Testis (tissue), 2 donors: ENCODE measurements at regions not wholly inside any gene's neighbourhood (a gene's known extent, or its start where the extent isn't known, plus 50 kb on each side); places are given as distances from the start of the nearest gene placed in this dataset.
"Not testable (repeated sequence)": the region's sequence is repeated elsewhere in the genome, so short reads cannot be mapped to it uniquely, and the experiment has no call there.

Experiments
- DNase-seq: peaks from one replicate; pipeline ENCODE4 v3.0.0-alpha.2; 2019
- H3K27ac ChIP-seq, 2 donors: fragments of 200-600 bp; sonication (generic); one replicate each; pipeline ENCODE4 v1.5.1; 2019
- H3K27me3 ChIP-seq: fragments of 200-600 bp; sonication (generic); one replicate; pipeline ENCODE4 v1.5.1; 2019
- H3K36me3 ChIP-seq: fragments of 200-600 bp; sonication (generic); one replicate; pipeline ENCODE4 v1.5.1; 2017; ENCODE audit warnings: low read depth; ENCODE audit errors: missing control alignments
- H3K4me1 ChIP-seq: fragments of 200-600 bp; sonication (generic); one replicate; pipeline ENCODE4 v1.5.1; 2019
- H3K4me3 ChIP-seq, 2 donors: fragments of 200-600 bp; sonication (generic); one replicate each; pipeline ENCODE4 v1.5.1; 2017 to 2019
- H3K9me3 ChIP-seq: fragments of 200-600 bp; sonication (generic); one replicate; pipeline ENCODE4 v1.5.1; 2017
- CTCF ChIP-seq, 3 experiments: fragments of 450-650 bp in 2 of 3; fragments of 200-600 bp in 1 of 3; sonication (generic) in 1 of 3; IDR thresholded peaks; one replicate each; pipeline ENCODE4 v1.5.1; 2016 to 2019; ENCODE audit warnings: antibody characterized with exemption in 3 of 3, mild to moderate bottlenecking in 2 of 3, moderate library complexity in 1 of 3
- POLR2A ChIP-seq: fragments of 450-650 bp; IDR thresholded peaks from one replicate; pipeline ENCODE4 v1.6.1; 2017; ENCODE audit warnings: antibody characterized with exemption, mild to moderate bottlenecking, moderate library complexity
- WGBS, 2 donors: methylation state at CpG; one replicate each; pipeline ENCODE4 v1.1.5; 2018; 5-methylcytosine and 5-hydroxymethylcytosine counted together
- intact Hi-C: fragments of 100-400 bp; cut with DNase I; formaldehyde crosslinking; loops from one replicate; pipeline ENCODE4 v1.15.1; 2023; ENCODE audit warnings: low total_unique reads

- Histone ChIP-seq H3K27me3 (no peaks in the 10 kb centered on the region), H3K27ac (no peak overlapping the region), H3K4me3 (no peak overlapping the region), H3K9me3 (no peaks in the 10 kb centered on the region), H3K4me1 (no peaks in the 10 kb centered on the region), H3K36me3 (no peaks in the 10 kb centered on the region)
- no peak for TF ChIP-seq CTCF (IDR thresholded peaks at IDR 0.05)
- TF ChIP-seq POLR2A: no peak
- DNase-seq: no peak
- intact Hi-C loops: no loop called here
- 69 to 70% methylated on average over 4 of the region's 4 CpGs for WGBS, 2 donors
These were observed 206.6 kb downstream of the PRELID2 start for GRCh38 chr5:145628525-145628924.

- Histone ChIP-seq H3K36me3 (no peaks in the 10 kb centered on the region), H3K27ac (no peak overlapping the region), H3K27me3 (no peaks in the 10 kb centered on the region), H3K4me1 (no peaks in the 10 kb centered on the region), H3K4me3 (no peak overlapping the region), H3K9me3 (no peaks in the 10 kb centered on the region)
- intact Hi-C loops: no loop called here
- TF ChIP-seq CTCF (IDR thresholded peaks at IDR 0.05) (no peak), POLR2A (no peak)
- WGBS, 2 donors: 90 to 96% methylated on average over 1 of the region's 1 CpG
- DNase-seq: no peak
These were observed 215.3 kb downstream of the PRELID2 start for GRCh38 chr5:145619806-145620310.

GRCh38 chr5:145616739-145617138 lies 218.4 kb downstream of the PRELID2 start:
- H3K9me3 ChIP-seq, intact Hi-C loops, DNase-seq, H3K36me3 ChIP-seq, H3K4me1 ChIP-seq, H3K4me3 ChIP-seq, H3K27me3 ChIP-seq, H3K27ac ChIP-seq: not testable (repeated sequence)
- 84 to 90% methylated on average over 7 of the region's 7 CpGs for WGBS, 2 donors

- 50 to 63% methylated on average over 2 of the region's 2 CpGs for WGBS, 2 donors
- no peak for DNase-seq
- H3K4me3 ChIP-seq: no peak overlapping the region
- H3K27ac ChIP-seq: no peak overlapping the region
- no peaks in the 10 kb centered on the region for H3K36me3 ChIP-seq
- H3K27me3 ChIP-seq: no peaks in the 10 kb centered on the region
- TF ChIP-seq CTCF (IDR thresholded peaks at IDR 0.05): no peak
- no peaks in the 10 kb centered on the region for H3K4me1 ChIP-seq
- intact Hi-C loops: no loop called here
- no peaks in the 10 kb centered on the region for H3K9me3 ChIP-seq
These were observed 236.2 kb downstream of the PRELID2 start for GRCh38 chr5:145598983-145599382.

- 87 to 94% methylated on average over 5 of the region's 5 CpGs for WGBS, 2 donors
- intact Hi-C loops: no loop called here
These were observed 237.0 kb downstream of the PRELID2 start for GRCh38 chr5:145598184-145598583.

More at GRCh38 chr5:145598184-145598583, 237.0 kb downstream of the PRELID2 start:
- Histone ChIP-seq H3K4me3 (no peak overlapping the region), H3K4me1 (no peaks in the 10 kb centered on the region), H3K9me3 (no peaks in the 10 kb centered on the region), H3K36me3 (no peaks in the 10 kb centered on the region), H3K27me3 (no peaks in the 10 kb centered on the region), H3K27ac (no peak overlapping the region)
- TF ChIP-seq CTCF (IDR thresholded peaks at IDR 0.05) (no peak), POLR2A (no peak)
- no peak for DNase-seq
